Cardiac fibroblast (primary cell): ENCODE measurements at regions not wholly inside any gene's neighbourhood (a gene's known extent, or its start where the extent isn't known, plus 50 kb on each side); places are given as distances from the start of the nearest gene placed in this dataset.
"Not testable (repeated sequence)": the region's sequence is repeated elsewhere in the genome, so short reads cannot be mapped to it uniquely, and the experiment has no call there.

Experiments used
- DNase-seq, 2 donors: peaks; one replicate each; pipeline versions ENCODE4 v3.0.0 to v3.0.0-alpha.2; 2010; ENCODE audit warnings: low read depth in 2 of 2
- H3K4me3 ChIP-seq, 2 donors: replicated peaks in 1 of 2; 1 replicate in 1 of 2; 2 replicates in 1 of 2; pipeline ENCODE4 v1.5.1; 2011; ENCODE audit warnings: low read depth in 2 of 2, low read length in 2 of 2, mild to moderate bottlenecking in 2 of 2, moderate library complexity in 1 of 2
- CTCF ChIP-seq: IDR thresholded peaks from one replicate; pipeline ENCODE4 v1.5.1; 2011; ENCODE audit warnings: low read depth, mild to moderate bottlenecking, low read length, inconsistent platforms

GRCh38 chr5:158499892-158500418, 599.8 kb downstream of the EBF1 start:
- TF ChIP-seq CTCF, result no peak
- no peak overlapping the region for H3K4me3 ChIP-seq

GRCh38 chr5:158499075-158499891, 600.4 kb downstream of the EBF1 start:
- H3K4me3 ChIP-seq, result no peak overlapping the region
- DNase-seq, result no peak
- no peak for TF ChIP-seq CTCF

More at GRCh38 chr5:158499892-158500418, 599.8 kb downstream of the EBF1 start:
- DNase-seq, result no peak

GRCh38 chr5:158496624-158497023, 603.1 kb downstream of the EBF1 start:
- no peak for TF ChIP-seq CTCF
- no peak overlapping the region for H3K4me3 ChIP-seq
- no peak for DNase-seq

GRCh38 chr5:158494541-158494940, 605.2 kb downstream of the EBF1 start:
- H3K4me3 ChIP-seq, result no peak overlapping the region
- no peak for TF ChIP-seq CTCF
- no peak for DNase-seq

GRCh38 chr5:158494044-158494443, 605.7 kb downstream of the EBF1 start:
- DNase-seq, H3K4me3 ChIP-seq: not testable (repeated sequence)

- TF ChIP-seq CTCF, result no peak
- no peak for DNase-seq
- H3K4me3 ChIP-seq, result no peak overlapping the region
Observed at GRCh38 chr5:158492841-158493242, 606.9 kb downstream of the EBF1 start.

GRCh38 chr5:158492136-158492535, 607.6 kb downstream of the EBF1 start:
- no peak for TF ChIP-seq CTCF
- H3K4me3 ChIP-seq, result no peak overlapping the region
- DNase-seq, result no peak
